B cell (primary cell): ENCODE measurements at regions not wholly inside any gene's neighbourhood (a gene's known extent, or its start where the extent isn't known, plus 50 kb on each side); places are given as distances from the start of the nearest gene placed in this dataset.

Experiments
- CTCF ChIP-seq: fragments of 200-600 bp; IDR thresholded peaks from one replicate; pipeline ENCODE4 v1.8.0; 2022; ENCODE audit warnings: antibody characterized with exemption, mild to moderate bottlenecking
- EZH2 ChIP-seq: IDR thresholded peaks from 2 replicates; pipeline ENCODE4 v1.6.1; 2012; ENCODE audit warnings: borderline replicate concordance, low read depth, mild to moderate bottlenecking, moderate library complexity, low read length; ENCODE audit not compliant: insufficient read depth, poor library complexity, severe bottlenecking

- no peak for TF ChIP-seq CTCF
- no peak for TF ChIP-seq EZH2
Observed at GRCh38 chr11:15769203-15769602, 587.1 kb downstream of the SOX6 start.
